ENCODE measurements at regions not wholly inside any gene's neighbourhood (a gene's known extent, or its start where the extent isn't known, plus 50 kb on each side); places are given as distances from the start of the nearest gene placed in this dataset.

DNA sequence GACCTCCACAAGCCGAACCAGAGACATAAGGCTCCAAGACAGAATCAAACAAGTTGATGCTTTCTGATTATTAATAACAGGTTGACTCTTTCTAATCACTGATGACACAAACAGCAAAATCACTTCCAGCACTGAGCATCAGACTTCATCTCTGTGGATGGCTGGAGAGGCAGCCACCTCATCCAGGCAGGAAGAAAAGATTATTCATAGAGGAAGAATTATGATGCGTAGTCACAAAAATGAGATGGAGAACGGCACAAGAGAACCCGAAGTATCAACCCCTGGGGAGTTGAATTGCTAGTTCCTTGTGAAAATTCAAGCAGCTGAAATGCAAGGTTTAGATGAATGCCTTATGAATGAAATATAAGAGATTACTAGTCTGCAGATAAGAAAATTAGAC lies 49.9 kb upstream of the LMCD1 start:
- no CpG with 5 or more reads among the region's 4 CpGs for WGBS, 2 experiments (ENCODE audit: extremely low coverage in 2 of 2, insufficient read length in 1 of 2)
- Histone ChIP-seq H3K79me1 (ENCODE audit: low read depth in 1 of 2, low read length in 2 of 2) (no peaks in the 10 kb centered on the region), H2AFZ (replicated peaks; ENCODE audit: low read length, poor library complexity) (no peak overlapping the region), H3K4ac (ENCODE audit: low read depth, low read length) (no peak overlapping the region), H3K9me1 (ENCODE audit: insufficient read depth, low read length) (peaks cover 13% of the 10 kb centered on the region), H3K23ac (ENCODE audit: low read depth, low read length) (no peak overlapping the region), H3K9me3 (ENCODE audit: control insufficient read depth, insufficient read depth, low read length) (no peaks in the 10 kb centered on the region), H2AK5ac (ENCODE audit: low read depth, low read length) (no peak overlapping the region), H3K27ac (ENCODE audit: insufficient read depth, low read length) (no peak overlapping the region), H2AK9ac (replicated peaks; ENCODE audit: low read depth, low read length, poor library complexity) (no peak overlapping the region), H3K4me3 (ENCODE audit: insufficient read depth, low read depth, low read length) (no peak overlapping the region), H2BK15ac (ENCODE audit: low read depth, low read length) (no peak overlapping the region), H2BK120ac (ENCODE audit: low read depth, low read length) (0 out of 2 replicates have a peak overlapping the region, but pooled peaks have one; percentile 16), H2BK5ac (ENCODE audit: low read depth, low read length, poor library complexity, severe bottlenecking) (no peak overlapping the region), H3K4me1 (ENCODE audit: control insufficient read depth, insufficient read depth, low read length) (peaks cover 9% of the 10 kb centered on the region), H4K20me1 (ENCODE audit: insufficient read depth, low read length) (no peaks in the 10 kb centered on the region), H4K91ac (ENCODE audit: insufficient read depth, low read depth, low read length) (no peak overlapping the region), H3K4me2 (ENCODE audit: low read depth, low read length) (no peak overlapping the region), H3K14ac (replicated peaks; ENCODE audit: low read depth, low read length) (no peak overlapping the region), H3K56ac (ENCODE audit: extremely low read depth, insufficient read depth, low read length) (no peak overlapping the region), H3K18ac (ENCODE audit: low read depth, low read length) (no peak overlapping the region), H2BK20ac (ENCODE audit: low read depth, low read length) (no peak overlapping the region), H4K8ac (ENCODE audit: low read depth in 2 of 2, low read length in 2 of 2) (no peak overlapping the region), H3K9ac (ENCODE audit: low read depth, low read length) (no peak overlapping the region), H4K5ac (ENCODE audit: low read depth, low read length) (no peak overlapping the region), H3K36me3 (ENCODE audit: control insufficient read depth, insufficient read depth, low read length) (no peaks in the 10 kb centered on the region), H3K27me3 (ENCODE audit: control insufficient read depth, insufficient read depth, low read length) (no peaks in the 10 kb centered on the region)
- dilution Hi-C loops (cut with HindIII; ENCODE audit: low sequenced_read_pairs, unreplicated experiment) (no loop called here), intact Hi-C loops (cut with micrococcal nuclease) (no loop called here), in situ Hi-C loops (cut with MboI; ENCODE audit: low sequenced_read_pairs) (loop anchor here (25.0 kb wide), 1 partner anchor 886 kb away; no protein-coding TSS in a partner anchor)
- TF ChIP-seq MXI1 (IDR thresholded peaks at IDR 0.05; ENCODE audit: borderline replicate concordance, low read depth, low read length) (no peak), RAD21 (IDR thresholded peaks at IDR 0.05; ENCODE audit: low read length) (no peak), MAZ (IDR thresholded peaks at IDR 0.05; ENCODE audit: borderline replicate concordance, low read depth, low read length) (no peak), NFE2L2 (IDR thresholded peaks at IDR 0.05; ENCODE audit: low read depth, low read length) (no peak), CHD1 (IDR thresholded peaks at IDR 0.05; ENCODE audit: low read depth, low read length) (no peak), RFX5 (IDR thresholded peaks at IDR 0.05; ENCODE audit: low read depth, low read length) (no peak), FOS (IDR thresholded peaks at IDR 0.05; ENCODE audit: low read depth, low read length) (no peak), MAFK (IDR thresholded peaks at IDR 0.05; ENCODE audit: low read depth, low read length) (no peak)
- TF ChIP-seq, protein P1, sequence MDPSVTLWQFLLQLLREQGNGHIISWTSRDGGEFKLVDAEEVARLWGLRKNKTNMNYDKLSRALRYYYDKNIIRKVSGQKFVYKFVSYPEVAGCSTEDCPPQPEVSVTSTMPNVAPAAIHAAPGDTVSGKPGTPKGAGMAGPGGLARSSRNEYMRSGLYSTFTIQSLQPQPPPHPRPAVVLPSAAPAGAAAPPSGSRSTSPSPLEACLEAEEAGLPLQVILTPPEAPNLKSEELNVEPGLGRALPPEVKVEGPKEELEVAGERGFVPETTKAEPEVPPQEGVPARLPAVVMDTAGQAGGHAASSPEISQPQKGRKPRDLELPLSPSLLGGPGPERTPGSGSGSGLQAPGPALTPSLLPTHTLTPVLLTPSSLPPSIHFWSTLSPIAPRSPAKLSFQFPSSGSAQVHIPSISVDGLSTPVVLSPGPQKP (IDR thresholded peaks at IDR 0.05; ENCODE audit: borderline replicate concordance, low read depth, low read length), result no peak
- TF ChIP-seq, protein P2, sequence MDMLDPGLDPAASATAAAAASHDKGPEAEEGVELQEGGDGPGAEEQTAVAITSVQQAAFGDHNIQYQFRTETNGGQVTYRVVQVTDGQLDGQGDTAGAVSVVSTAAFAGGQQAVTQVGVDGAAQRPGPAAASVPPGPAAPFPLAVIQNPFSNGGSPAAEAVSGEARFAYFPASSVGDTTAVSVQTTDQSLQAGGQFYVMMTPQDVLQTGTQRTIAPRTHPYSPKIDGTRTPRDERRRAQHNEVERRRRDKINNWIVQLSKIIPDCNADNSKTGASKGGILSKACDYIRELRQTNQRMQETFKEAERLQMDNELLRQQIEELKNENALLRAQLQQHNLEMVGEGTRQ (IDR thresholded peaks at IDR 0.05; ENCODE audit: low read depth, low read length), result no peak
- POLR2A ChIA-PET (ENCODE audit: unreplicated experiment), result no interaction called here
- peak; percentile 70 for DNase-seq
- CTCF ChIA-PET, result no interaction called here
- no TSS peak for BruUV-seq (replicated peaks)
- peak; percentile 59 for ATAC-seq (ENCODE audit: low read depth)

Measured in IMR-90 (cell line).